GM19468 (cell line): ENCODE measurements at regions not wholly inside any gene's neighbourhood (a gene's known extent, or its start where the extent isn't known, plus 50 kb on each side); places are given as distances from the start of the nearest gene placed in this dataset.
"Not testable (repeated sequence)": the region's sequence is repeated elsewhere in the genome, so short reads cannot be mapped to it uniquely, and the experiment has no call there.

ENCODE experiments used
- ATAC-seq: cut with Tn5 transposase; IDR thresholded peaks from one replicate; pipeline ENCODE4 v1.9.1; 2021; ENCODE audit warnings: mild to moderate bottlenecking, moderate library complexity, moderate number of reproducible peaks; ENCODE audit not compliant: unreplicated experiment; ENCODE audit errors: extremely low read depth

DNA sequence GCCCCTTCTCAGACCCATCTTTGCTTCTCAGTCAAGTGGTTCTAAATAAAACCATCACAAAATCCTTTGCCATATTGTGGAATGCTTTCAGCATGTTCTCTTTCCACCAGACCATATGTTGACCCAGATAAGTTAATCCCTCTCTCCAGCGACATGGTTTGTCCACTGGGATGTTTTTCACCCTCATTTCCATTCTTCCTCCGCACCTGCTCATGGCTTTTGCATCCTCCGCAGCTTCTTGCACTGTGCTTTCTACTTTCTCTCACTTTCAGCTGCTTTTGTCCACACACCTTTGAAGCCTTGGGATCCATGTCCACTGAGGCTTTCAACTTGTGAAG, 52.3 kb upstream of the WAC start:
- no peak for ATAC-seq

DNA sequence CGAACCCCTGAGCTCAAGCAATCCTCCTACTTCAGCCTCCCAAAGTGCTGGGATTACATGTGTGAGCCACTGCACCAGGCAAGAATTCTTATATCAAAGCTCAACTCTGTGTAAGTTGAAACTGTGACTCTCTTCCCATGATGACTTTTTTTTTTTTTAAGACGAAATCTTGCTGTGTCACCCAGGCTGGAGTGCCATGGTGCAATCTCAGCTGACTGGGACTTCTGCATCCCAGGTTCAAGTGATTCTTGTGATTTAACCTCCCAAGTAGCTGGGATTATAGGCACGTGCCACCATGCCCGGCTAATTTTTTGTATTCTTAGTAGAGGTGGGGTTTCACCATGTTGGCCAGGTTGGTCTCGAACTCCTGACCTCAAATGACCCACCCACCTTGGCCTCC, 51.6 kb upstream of the WAC start:
- ATAC-seq, result not testable (repeated sequence)

- ATAC-seq, result no peak
These were observed 51.0 kb upstream of the WAC start for GRCh38 chr10:28481968-28482367.
